D721Med (cell line): ENCODE measurements at regions not wholly inside any gene's neighbourhood (a gene's known extent, or its start where the extent isn't known, plus 50 kb on each side); places are given as distances from the start of the nearest gene placed in this dataset.
"Not testable (repeated sequence)": the region's sequence is repeated elsewhere in the genome, so short reads cannot be mapped to it uniquely, and the experiment has no call there.

Experiments used
- DNase-seq: peaks from one replicate; pipeline ENCODE4 v3.0.0; 2011; ENCODE audit warnings: low spot score; ENCODE audit not compliant: insufficient read length
- FAIRE-seq: peaks from 2 replicates; lab custom pipeline; 2011; peaks lifted over from hg19 to GRCh38; lab: Jason Lieb, UNC
- TF ChIP-seq, protein P1 (sequence below): IDR thresholded peaks from 2 replicates; pipeline ENCODE4 v1.5.1; 2012; ENCODE audit warnings: mild to moderate bottlenecking, control low read depth; ENCODE audit not compliant: insufficient read depth; ENCODE audit errors: missing control alignments

DNA sequence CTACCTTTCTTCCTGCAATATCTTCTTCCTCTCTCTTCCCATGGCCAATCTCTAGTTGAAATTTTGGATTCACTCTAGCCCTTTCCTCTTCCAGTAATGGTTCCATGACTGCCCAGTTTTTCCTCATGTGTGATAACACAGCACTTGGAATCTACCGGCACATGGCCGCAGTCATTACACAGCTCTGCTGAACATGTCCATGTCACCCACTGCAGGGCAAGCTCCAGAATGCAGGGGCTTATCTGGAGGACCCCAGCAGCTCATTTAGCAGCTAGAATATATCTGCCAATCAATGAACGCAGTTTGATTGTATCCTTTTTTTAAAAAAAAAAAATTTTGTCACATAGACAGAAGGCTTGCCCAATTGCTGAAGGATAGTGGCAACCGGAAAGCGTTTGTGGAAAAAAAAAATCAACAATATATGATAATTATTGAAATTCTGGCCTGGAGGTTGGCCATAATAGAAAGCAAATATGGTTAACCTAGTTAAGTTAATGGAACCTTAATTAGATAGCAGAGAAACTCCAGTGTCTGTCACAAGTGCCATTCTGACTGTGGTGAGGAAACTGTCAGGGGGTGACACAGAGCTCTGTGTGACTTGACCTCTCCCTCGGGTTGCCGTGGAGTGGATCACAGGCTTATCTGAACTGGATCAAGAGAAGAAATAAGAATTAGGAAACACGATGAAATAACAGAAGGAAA, 426.7 kb downstream of the LIG4 start:
- TF ChIP-seq, protein P1, sequence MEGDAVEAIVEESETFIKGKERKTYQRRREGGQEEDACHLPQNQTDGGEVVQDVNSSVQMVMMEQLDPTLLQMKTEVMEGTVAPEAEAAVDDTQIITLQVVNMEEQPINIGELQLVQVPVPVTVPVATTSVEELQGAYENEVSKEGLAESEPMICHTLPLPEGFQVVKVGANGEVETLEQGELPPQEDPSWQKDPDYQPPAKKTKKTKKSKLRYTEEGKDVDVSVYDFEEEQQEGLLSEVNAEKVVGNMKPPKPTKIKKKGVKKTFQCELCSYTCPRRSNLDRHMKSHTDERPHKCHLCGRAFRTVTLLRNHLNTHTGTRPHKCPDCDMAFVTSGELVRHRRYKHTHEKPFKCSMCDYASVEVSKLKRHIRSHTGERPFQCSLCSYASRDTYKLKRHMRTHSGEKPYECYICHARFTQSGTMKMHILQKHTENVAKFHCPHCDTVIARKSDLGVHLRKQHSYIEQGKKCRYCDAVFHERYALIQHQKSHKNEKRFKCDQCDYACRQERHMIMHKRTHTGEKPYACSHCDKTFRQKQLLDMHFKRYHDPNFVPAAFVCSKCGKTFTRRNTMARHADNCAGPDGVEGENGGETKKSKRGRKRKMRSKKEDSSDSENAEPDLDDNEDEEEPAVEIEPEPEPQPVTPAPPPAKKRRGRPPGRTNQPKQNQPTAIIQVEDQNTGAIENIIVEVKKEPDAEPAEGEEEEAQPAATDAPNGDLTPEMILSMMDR: no peak
- FAIRE-seq (no peak), DNase-seq (no peak)

DNA sequence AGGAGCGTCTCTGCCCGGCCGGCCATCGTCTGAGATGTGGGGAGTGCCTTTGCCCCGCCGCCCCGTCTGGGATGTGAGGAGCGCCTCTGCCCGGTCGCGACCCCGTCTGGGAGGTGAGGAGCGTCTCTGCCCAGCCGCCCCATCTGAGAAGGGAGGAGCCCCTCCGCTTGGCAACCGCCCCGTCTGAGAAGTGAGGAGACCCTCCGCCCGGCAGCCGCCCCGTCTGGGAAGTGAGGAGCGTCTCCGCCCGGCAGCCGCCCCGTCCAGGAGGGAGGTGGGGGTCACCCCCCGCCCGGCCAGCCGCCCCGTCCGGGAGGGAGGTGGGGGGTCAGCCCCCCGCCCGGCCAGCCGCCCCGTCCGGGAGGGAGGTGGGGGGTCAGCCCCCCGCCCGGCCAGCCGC, 432.7 kb downstream of the LIG4 start:
- not testable (repeated sequence) for DNase-seq, FAIRE-seq

DNA sequence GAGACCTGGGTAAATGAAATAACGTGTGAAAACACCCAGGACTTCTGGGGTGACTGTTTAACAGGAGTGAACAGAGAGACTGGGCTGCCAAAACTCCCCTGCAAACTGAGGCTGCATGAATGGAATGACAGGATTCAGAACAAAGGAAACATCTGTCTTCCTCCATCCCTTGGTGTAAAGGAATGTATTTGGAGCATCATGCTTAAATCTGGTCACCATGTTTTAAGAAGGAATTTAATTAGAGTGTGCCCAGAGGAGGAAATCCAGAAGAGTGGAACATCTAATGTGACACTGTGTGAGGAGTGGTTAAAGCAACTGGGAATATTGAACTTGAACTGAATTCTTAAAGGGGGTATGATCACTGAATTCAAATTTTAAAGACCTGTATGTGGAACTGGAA, 437.2 kb downstream of the LIG4 start:
- no peak for FAIRE-seq
- no peak for DNase-seq
- TF ChIP-seq, protein P1: no peak

DNA sequence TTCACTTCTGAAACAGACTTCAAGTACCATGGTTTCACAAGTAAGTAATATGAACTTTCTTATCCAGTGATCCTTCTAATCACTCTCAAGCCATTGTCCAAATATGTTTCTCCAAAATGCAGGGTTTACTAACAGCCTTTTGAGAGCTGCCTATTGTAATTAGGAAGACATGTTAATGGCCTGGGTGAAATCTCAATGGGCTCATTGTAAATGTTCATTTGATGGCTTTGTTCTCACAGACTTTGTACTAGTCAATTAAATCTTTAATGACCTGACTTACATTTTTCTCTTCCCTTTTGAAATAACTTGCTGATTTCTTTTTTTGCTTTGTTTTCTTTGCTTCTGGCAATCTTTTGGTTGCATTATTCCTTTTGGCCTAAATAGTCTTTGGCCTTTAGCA, 444.8 kb downstream of the LIG4 start:
- DNase-seq: no peak
- FAIRE-seq: no peak
- TF ChIP-seq, protein P1: no peak

DNA sequence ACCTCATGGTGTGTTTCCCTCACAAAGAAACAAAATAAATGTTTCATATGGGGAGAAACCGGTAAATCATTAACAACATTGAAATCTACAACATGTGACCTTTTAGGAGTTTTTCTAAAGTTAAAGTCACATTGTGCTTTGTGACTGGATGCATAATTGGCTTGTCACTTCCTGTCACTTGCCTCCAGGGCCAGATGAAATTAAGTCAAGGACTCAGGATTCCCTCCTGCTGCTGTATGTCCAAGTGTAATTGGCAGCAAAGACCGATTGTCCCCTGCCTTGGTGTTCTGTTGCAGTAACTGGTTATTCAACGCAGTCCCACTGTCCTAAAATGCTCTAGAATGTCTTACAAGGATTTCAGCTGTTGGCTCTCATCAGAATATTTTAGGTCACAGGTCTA, 448.2 kb downstream of the LIG4 start:
- TF ChIP-seq, protein P1: no peak
- FAIRE-seq (no peak), DNase-seq (no peak)

DNA sequence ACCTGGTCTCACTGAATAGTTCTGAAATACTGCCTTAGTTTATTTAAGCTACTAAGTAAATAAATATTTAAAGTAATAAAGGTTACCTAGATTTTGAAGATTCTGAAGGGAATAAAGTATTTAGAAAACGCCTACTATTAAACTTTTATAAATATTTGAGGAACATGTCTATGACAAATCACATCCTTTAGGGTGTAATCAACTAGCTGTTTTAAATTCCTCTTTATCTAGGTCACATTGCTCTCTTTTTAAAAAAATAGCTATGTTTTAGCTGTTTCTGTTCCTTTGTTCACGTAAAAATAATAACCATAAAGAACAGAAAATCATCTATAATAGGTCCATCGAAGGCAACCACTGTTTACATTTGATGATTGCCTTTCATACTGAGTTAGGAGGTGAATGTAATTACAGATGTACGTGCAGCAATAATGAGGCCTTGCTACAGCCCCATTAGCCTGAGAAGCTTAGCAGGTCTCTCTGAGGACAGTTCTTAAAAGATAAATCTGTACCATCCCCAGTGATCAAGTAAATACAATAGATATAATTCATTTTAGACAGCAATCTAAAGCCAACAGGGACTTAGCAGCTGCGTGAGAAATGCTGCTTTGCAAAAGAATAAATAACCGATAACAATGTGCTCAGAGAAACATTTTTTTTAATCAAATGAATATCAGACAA, 449.5 kb downstream of the LIG4 start:
- TF ChIP-seq, protein P1: no peak
- FAIRE-seq (peak; percentile 46), DNase-seq (no peak)

DNA sequence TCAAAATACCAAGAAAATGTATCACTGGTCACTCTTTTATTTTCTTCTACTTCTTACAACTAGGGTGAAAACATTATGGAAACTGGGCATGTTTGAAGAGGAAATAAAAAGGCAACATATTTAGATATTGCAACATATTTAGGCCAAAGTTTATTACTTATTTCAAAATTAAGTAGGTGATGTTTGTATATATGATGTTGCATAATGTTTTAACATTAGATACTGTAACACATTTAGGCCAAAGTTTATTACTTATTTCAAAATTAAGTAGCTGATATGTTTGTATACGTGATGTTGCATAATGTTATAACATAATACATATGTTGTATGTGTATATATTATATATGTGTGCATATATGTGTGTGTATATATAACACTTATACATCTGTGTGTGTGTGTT, 451.3 kb downstream of the LIG4 start:
- TF ChIP-seq, protein P1: no peak
- DNase-seq (no peak), FAIRE-seq (no peak)
